IMR-90 (cell line): ENCODE measurements at regions not wholly inside any gene's neighbourhood (a gene's known extent, or its start where the extent isn't known, plus 50 kb on each side); places are given as distances from the start of the nearest gene placed in this dataset.

Source experiments
- BHLHE40 ChIP-seq: fragments of 150-350 bp; IDR thresholded peaks from 2 replicates; pipeline ENCODE4 v1.6.1; 2016; ENCODE audit warnings: mild to moderate bottlenecking, low read depth, low read length
- CTCF ChIP-seq: conservative IDR thresholded peaks from 2 replicates; pipeline ENCODE4 v1.5.1; 2012; ENCODE audit warnings: mild to moderate bottlenecking, low read depth, low read length, improper control_type of control experiment
- POLR2A ChIP-seq: IDR thresholded peaks from 2 replicates; pipeline ENCODE4 v1.6.1; 2012; ENCODE audit warnings: mild to moderate bottlenecking, low read depth, low read length
- SMC3 ChIP-seq: fragments of 150-350 bp; IDR thresholded peaks from 2 replicates; pipeline ENCODE4 v1.6.1; 2016; ENCODE audit warnings: low read depth, mild to moderate bottlenecking, antibody characterized with exemption, low read length, moderate library complexity

GRCh38 chr7:42494199-42494710, 257.2 kb upstream of the GLI3 start:
- TF ChIP-seq CTCF (no peak), POLR2A (no peak), SMC3 (no peak), BHLHE40 (no peak)
